NCI-H82 treated with DMSO at 0.1 percent for 48 hours (cell line): ENCODE measurements at regions not wholly inside any gene's neighbourhood (a gene's known extent, or its start where the extent isn't known, plus 50 kb on each side); places are given as distances from the start of the nearest gene placed in this dataset.

ENCODE experiments used
- DNase-seq: peaks from one replicate; lab custom pipeline; 2025; ENCODE audit not compliant: unreplicated experiment; lab: John Stamatoyannopoulos, UW

- DNase-seq: no peak
Measured at GRCh38 chr1:163730411-163730821, 408.7 kb downstream of the NUF2 start.

DNA sequence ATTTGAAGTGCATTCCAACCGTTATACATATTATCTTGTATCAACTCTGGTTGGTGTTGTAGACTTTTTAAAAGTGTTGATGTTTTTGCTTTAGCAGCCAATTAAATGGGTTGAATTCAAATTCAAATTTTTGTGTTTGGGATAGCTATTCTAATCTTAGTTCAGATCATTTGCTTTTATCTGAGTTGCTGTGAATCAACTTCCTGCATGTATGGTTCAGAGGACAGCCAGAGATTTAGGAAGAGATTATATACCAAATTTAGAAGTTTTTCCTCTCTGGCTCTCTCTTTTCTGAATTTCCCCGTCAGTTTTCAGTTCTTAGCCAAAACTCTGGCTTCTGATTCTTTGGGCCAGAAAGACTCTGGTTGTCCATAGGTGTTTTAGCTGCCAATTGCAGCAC lies 415.5 kb downstream of the NUF2 start:
- no peak for DNase-seq

DNA sequence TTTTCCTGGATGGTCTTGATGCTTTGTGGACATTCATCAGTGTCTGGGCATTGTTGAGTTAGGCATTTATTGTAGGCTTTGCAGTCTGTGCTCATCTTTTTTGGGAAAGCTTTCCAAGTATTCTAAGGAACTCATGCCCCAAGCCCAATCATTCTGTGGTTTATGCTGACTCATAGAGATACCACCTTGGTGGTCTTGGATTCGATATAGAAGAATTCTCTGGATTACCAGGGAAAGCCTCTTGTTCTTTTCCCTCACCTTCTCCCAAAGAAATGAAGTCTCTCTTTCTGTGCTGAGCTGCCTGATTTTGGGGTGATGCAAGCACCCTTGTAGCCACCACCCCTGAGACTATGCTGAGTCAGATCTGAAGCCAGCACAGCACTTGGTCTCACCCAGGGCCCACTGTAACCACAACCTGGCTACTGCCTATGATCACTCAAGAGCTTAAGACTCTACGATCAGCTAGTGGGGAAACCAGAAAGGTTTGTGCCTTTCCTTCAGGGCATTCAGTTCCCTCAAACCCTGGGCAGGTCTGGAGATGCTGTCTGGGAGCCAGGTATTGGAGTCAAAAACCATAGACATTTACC lies 422.6 kb downstream of the NUF2 start:
- DNase-seq: no peak

DNA sequence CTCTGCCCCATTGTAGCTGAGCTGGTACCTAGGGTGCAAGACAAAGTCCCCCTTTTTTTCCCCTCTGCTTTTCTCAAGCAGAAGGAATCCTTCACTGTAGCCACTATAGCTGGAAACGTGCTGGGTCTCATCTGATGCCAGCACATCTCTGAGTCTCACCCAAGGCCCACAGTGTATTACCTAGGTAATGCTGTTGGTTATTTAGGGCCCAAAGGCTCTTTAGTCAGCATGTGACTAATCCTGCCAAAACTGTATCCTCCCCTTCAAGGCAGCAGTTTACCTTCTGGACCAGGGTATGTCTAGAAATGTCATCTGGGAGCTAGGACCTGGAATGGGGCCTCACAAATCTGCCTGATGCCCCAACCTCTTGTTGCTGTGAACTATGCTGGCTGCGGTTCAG lies 423.4 kb downstream of the NUF2 start:
- DNase-seq: no peak

- no peak for DNase-seq
Measured at GRCh38 chr1:163747261-163747660, 425.5 kb downstream of the NUF2 start.

GRCh38 chr1:163747855-163748254 lies 426.1 kb downstream of the NUF2 start:
- DNase-seq: no peak

DNA sequence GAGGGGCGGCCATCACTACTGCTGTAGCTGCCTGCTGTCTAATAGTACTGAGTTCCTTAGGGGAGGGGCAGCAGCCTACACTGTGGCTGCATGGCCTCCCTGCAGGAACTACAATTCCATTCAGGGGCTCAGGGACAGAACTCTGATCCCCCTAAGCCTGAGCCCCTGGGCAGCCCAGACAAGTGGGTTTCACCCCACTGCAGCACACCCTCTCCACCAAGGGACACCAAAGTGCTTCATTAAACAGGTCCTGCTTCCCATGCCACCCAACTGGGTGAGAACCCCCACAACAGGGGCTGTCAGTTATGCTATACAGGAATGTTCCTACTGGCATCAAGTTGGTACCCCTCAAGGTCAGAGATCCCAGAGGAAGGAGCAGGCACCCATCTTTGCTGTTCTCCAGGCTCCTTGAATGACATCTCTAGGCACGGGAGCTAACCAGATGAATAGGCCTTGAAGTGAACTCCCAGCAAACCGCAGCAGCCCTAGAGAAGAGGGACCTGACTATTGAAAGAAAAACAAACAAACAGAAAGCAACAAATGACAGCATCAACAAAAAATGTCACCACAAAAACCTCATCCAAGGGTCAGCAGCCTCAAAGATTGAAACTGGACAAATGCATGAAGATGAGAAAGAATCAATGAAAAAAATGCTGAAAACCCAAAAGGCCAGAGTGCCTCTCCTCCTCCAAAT lies 437.4 kb downstream of the NUF2 start:
- DNase-seq: no peak

- no peak for DNase-seq
Measured at GRCh38 chr1:163761898-163762297, 440.1 kb downstream of the NUF2 start.

GRCh38 chr1:163766257-163766918 lies 444.6 kb downstream of the NUF2 start:
- DNase-seq: no peak

DNA sequence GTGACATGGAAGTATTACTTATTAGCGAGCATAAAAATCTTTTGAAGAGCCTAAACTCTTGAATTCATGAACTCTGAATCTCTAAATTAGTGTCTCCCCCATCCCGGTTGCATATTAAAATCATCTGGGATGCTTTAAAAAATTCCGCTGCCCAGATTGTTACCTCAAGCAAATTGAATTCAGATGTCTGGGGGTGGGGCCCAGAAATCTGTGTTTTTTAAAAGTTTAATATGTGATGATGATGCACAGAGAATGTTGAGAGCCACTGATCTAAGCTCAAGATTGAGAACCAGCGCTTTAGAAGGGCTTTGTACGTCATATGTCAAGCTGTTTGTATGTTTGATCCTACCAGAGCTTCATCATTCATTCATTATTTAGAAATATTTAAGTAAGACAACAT lies 446.8 kb downstream of the NUF2 start:
- no peak for DNase-seq

GRCh38 chr1:163770265-163770664 lies 448.5 kb downstream of the NUF2 start:
- no peak for DNase-seq

GRCh38 chr1:163771637-163772036 lies 449.9 kb downstream of the NUF2 start:
- DNase-seq: no peak

DNA sequence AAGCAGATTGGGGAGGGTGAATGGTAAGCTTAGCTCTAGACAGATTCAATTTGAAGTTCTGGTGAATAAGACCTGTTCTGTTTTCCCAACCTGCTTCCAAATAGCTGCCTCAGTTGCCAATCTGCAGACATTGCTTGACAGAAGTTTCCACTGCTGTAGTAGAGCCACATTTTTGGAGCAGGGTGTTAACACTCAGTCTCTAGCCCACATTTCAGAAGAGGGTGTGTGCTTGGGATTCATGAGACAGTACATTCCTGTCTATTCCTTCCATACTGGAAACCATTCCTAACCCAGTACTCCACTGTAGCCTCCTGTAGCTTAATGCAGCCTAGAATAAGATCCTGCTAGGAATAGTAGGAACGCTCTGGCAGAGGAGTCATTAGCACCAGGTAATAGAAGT lies 450.5 kb downstream of the NUF2 start:
- no peak for DNase-seq

- DNase-seq: no peak
Measured at GRCh38 chr1:163773396-163773795, 451.6 kb downstream of the NUF2 start.

DNA sequence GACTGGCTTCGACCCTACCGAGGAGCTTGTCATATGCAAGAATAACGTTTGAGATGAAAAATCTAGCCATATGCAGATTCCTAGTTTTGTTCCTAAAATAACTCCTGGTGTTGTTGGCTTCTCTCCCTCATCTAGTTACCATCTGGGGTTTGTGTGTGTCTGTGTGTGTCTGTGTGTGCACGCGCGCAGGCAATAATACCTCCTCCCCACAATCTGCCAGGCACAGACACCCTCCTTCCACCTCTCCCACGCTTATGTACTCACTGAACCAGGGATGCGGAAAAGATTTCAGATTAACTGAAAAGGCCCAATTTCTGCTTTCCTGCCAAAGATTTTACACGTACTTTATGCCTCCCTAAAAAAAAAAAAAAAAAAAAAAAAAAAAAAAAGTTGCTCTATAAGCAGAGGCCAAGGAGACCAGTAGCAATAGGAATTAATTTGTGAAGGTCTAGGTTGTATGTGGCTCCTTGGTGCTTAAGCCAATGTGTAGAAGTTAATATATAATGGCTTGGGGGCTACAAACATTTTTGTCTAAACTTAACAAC lies 452.7 kb downstream of the NUF2 start:
- no peak for DNase-seq

DNA sequence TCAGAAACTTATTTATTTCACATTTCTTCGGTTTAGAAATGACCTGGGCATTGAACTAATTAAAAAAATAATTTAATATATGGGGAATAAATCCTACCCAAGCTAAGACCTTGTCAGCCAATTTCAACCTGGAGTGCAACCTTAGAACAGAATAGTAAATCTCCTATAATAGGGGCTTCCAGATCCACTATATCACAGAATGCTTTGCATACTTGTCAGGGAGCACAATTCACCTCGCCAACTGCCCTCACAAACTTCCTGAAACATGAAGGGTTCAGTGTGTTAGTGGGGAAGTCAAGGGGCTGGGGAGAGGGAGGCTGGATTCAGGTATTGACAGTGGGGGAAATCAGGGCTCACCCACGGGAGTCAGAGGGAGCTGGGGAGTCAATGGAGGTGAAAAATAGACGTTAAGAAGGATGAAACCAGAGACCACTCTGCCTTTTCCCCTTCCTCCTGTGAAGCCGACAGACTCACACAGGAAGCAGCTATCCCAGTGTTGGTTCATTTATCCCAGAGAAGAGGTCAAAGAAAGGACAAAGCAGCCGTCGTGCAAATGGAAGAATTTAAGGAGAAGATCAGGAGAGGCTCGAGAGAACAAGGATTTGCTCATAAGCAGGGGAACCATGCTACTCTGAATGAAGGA lies 453.3 kb downstream of the NUF2 start:
- no peak for DNase-seq

DNA sequence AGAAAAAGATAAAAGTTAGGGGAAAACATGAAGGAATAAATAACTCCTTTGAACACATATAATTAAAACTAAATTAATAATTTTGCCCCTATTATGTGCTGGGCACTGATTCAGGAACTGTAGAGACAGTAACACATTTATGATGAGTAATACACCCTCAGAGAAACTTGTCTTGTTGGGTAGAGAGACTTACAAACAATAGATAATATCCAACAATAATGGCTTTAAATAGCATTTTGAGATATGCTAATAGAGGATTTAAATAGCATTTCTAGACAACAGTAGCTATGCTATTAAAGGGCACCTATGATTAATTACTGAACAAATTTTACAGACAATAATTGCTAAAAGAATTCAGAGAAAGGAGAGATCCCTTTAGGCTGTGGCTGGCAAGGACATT lies 455.5 kb downstream of the NUF2 start:
- DNase-seq: no peak

- DNase-seq: no peak
Measured at GRCh38 chr1:163781146-163781545, 459.4 kb downstream of the NUF2 start.

- no peak for DNase-seq
Measured at GRCh38 chr1:163785868-163786405, 464.2 kb downstream of the NUF2 start.

DNA sequence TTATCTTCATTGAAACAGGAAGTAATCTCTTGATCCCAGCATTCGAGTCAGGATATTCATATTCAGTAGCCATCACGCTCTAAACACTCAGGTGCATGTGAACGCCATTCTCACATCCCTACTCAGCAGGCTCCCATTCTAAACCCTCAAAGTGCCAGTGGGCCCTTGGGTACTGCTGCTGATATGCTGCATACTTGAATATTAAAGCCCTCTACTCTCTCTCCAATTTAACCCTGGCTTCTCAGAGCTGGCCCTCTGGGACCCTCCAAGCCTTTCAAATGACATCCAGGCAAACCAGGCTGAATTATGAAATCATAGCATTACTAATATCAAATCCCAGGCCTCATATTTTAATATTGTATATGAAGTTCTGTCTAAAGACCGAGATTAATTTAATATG lies 468.2 kb downstream of the NUF2 start:
- DNase-seq: no peak

GRCh38 chr1:163794551-163794950 lies 472.8 kb downstream of the NUF2 start:
- no peak for DNase-seq
